A172 (cell line): ENCODE measurements at regions not wholly inside any gene's neighbourhood (a gene's known extent, or its start where the extent isn't known, plus 50 kb on each side); places are given as distances from the start of the nearest gene placed in this dataset.
A peak's percentile ranks its signal among the peaks of the same experiment; 100 is the strongest.
"Not testable (repeated sequence)": the region's sequence is repeated elsewhere in the genome, so short reads cannot be mapped to it uniquely, and the experiment has no call there.

ENCODE experiments used
- DNase-seq: peaks from one replicate; pipeline ENCODE4 v3.0.0-alpha.2; 2015; ENCODE audit warnings: low spot score

- DNase-seq: no peak
Measured at GRCh38 chr6:156191895-156192294, 585.3 kb upstream of the ARID1B start.

- not testable (repeated sequence) for DNase-seq
Measured at GRCh38 chr6:156191390-156191789, 585.8 kb upstream of the ARID1B start.

DNA sequence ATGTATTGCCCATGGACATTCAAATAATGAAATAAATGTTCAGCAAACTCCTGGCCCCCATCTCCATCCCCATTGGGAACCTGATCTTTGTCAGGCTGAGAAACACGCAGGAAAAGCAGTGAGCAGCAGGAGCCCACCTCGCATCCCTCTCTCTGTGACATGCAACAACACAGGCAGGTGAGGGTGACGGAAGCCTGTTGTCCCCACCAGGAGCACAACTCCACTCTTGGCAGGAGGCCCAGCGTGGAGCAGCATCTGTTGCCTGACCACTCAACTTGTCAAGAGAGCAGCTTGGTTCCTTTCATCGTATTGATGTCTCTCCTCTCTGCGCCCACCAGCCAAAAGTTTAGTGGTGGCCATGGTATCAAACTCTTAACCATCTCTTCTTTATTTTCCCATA lies 586.9 kb upstream of the ARID1B start:
- no peak for DNase-seq

DNA sequence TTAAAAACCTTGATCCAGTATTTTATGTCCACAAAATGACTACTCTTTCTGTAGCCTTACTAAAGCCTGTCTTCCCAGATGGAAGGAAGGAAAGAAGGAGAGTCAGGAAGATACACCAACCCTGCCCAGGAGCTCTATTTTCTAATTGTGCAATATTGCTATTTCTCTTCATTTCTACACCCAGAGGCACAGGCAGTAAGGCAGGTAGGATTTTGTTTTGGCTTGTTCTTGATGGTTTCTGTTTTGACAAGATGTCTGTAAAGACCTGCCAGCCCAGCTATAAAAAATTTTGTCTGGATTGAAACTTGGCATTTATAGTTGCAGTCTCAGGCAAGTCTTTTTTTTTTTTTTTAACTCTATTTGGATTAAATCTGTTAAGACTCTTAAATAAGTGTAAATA lies 587.5 kb upstream of the ARID1B start:
- DNase-seq: no peak

DNA sequence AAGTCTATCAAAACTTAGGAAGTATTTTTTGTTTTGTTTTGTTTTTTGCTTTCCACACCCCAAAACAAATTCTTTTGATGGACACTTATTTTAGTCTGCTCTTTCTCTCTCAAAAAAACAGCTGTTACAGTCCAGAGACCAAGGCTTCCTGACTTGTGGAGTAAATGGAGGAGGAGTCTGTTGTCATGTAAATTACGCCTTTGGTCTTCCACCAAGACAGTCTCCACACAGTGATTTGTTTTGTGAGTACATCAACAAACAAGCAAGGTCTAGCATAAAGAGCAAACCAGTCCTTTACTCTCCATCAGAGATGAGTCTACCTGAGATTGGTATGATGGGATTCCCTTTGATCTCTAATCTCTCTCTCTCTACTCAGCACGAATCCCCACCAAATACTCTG lies 588.0 kb upstream of the ARID1B start:
- no peak for DNase-seq

DNA sequence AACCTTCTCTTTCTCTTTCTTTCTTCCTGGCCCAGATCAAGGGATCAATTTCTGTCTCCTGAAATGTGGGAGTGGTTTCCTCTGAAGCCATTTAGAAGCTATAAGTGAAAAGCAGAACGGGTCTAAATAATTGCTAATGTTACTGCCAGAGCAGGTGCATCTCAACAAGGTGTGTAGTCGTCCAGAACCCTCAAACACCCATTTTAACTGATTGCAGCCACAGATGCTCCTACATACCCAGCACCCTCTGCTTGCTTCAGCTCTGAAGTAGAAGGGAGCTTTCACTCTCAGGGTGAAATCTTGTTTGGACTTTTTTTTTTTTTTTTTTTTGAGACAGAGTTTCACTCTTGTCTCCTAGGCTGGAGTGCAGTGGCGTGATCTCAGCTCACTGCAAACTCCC lies 592.1 kb upstream of the ARID1B start:
- DNase-seq: no peak

- DNase-seq: no peak
Measured at GRCh38 chr6:156183678-156184077, 593.5 kb upstream of the ARID1B start.

DNA sequence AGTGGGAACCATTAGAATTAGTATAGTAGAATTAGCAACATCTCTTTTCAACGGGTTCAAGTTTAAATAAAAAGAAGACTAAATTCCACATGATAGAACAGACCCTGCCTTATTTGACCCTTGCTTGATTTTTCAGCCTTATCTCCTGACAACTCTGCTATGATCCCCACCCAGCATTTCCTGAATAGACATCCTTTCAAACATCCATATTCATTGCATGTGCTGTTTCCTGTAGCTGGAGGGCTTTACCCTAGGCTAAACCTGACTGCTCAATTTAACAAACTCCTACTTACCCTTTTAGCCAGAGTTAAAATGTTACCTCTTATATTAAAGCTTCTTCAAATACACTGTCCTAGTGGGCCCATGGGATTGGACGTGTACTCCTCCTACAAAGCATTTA lies 594.8 kb upstream of the ARID1B start:
- no peak for DNase-seq

DNA sequence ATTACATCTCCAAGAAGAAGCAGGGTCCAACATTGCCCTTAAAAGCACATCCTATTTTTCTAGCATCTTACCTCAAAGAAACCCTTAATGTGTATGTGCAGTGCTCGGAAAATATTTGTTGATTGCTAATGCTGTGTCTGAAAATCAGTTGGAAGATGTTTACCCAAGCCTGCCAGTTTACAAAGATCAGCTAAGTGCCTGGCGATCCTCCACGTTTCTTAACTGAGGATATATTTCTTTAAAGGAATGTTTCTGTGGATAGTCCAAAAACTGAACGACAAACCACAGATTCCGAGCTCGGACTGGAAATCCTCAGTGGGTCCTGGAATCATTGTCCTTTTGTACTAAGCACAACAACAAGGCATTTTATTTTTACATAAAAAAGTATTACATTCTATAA lies 595.7 kb upstream of the ARID1B start:
- no peak for DNase-seq

- no peak for DNase-seq
Measured at GRCh38 chr6:156175971-156176421, 601.2 kb upstream of the ARID1B start.

DNA sequence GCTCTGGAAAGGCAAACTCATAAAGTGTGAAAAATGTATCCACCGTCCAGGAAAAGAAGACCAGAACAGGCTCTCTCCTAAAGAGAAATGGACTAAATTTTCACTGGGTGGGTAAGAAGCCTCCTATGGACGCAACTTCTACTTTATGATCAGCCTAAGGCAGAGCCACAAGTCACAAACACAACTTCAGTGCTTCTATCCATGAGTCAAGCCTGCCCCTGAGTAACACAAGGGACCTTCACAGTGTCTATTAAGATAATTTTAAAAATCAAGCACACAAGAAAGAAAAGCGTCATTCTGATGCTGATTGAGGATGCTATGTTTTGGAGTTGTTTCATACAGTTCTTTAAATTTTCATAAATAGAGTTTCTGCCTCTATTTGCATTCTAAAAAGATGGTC lies 601.7 kb upstream of the ARID1B start:
- no peak for DNase-seq

DNA sequence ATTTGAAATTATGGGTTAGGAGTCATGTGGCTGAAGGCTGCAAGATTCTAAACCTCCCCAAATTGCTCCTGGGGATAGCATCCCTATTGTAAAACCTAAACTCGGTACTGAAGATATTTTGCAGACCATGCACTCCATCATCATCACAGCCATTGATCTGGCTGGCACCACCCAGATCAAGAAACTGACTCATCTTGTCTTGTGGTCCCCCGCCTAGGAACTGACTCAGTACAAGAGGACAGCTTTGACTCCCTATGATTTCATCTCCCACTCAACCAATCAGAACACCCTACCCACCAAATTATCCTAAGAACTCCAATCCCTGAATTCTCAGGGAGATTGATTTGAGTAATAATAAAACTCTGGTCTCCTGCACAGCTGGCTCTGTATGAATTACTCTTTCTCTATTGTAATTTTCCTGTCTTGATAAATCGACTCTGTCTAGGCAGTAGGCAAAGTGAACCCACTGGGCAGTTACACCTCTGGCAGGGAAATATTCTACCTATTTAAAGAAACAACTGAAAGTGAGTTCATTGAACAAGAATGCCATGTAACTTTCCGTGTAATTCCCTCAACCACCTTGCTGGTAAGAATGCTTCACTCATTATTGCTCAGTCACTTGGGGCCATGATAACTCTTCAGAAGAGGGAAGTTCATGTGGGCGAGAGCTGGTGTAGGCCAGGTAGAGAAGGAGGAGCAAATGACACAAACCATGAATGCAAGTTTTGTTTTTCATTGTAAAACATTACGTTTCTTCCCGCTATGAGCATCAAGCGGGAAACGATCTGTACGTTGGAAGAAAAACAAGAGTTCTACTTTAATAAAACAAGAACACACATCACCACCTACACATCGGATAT lies 602.9 kb upstream of the ARID1B start:
- peak; percentile 55 for DNase-seq

GRCh38 chr6:156169371-156169770 lies 607.8 kb upstream of the ARID1B start:
- no peak for DNase-seq

GRCh38 chr6:156167625-156168071 lies 609.5 kb upstream of the ARID1B start:
- DNase-seq: no peak

DNA sequence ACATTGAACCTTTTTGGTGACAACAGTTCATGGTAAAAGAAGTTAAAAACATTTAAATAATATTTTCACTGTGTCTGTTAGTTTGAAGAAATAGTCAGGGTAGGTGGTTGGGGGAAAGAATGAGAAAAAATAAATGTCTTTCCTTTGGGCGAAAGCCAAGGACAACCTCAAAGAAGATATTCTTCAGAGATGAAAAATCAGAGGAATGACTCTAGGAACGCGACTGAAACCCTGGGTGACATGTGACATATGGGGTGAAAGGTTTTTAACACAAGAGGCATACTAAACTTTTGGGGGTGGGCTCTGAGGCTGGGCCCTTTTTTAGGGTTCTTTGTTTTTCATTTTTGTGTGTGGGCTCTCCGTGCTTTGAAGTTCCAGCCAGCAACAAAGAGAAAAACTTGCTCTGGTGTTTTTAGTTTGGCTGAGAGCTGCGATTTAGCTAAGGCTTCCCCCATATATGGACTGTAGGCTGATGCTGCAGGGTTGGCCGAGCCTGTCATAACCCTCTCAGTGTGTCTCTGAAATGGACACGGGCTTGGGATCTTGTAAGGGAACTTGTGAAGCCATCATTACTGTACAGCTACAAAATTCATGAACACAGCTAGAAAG lies 610.1 kb upstream of the ARID1B start:
- no peak for DNase-seq

DNA sequence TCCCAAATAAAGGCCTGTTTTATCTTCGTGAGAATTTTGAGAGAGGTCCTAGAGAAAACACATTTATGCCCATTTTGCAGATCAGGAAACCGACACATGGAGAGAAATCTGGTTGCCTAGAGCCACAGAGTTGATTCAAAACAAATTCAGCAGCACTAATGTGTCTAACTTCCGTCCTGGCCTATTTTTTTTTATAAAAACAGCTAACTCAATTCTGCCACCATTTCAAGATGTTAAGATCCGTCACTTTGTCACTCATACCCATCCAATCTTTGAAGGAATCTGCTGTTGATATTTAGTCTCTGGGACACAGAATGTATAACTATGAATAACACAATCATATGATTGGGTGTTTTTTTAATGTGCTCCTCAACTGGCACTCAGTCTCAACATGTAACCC lies 611.1 kb upstream of the ARID1B start:
- no peak for DNase-seq

GRCh38 chr6:156164701-156165452 lies 612.3 kb upstream of the ARID1B start:
- no peak for DNase-seq

GRCh38 chr6:156163311-156163710 lies 613.9 kb upstream of the ARID1B start:
- DNase-seq: no peak

DNA sequence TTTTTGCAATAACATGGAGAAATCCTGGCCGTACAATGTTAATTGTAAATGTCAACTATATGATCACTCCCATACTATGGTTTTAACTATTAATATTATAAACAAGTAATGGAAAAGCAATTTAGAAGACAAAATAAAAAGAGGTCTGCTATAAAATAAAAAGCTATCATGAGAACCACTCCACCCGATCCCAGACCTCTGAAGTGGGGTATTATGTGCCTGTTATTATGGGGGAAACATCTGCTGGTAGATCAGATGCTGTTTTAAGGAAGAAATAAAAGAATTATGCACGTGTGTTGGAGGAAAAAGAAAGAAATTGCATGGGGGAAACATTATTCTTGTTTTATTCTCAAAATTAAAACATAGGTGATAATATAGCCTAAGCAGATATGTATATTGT lies 615.7 kb upstream of the ARID1B start:
- DNase-seq: no peak

GRCh38 chr6:156160795-156161165 lies 616.4 kb upstream of the ARID1B start:
- DNase-seq: no peak

- DNase-seq: no peak
Measured at GRCh38 chr6:156160007-156160794, 617.0 kb upstream of the ARID1B start.

GRCh38 chr6:156154896-156155295 lies 622.3 kb upstream of the ARID1B start:
- DNase-seq: peak; percentile 31
